ES-I3 (cell line): ENCODE measurements at regions not wholly inside any gene's neighbourhood (a gene's known extent, or its start where the extent isn't known, plus 50 kb on each side); places are given as distances from the start of the nearest gene placed in this dataset.

Experiments used
- H3K36me3 ChIP-seq: 2 replicates; pipeline ENCODE4 v1.6.1; 2013; ENCODE audit warnings: mild to moderate bottlenecking, low read length, control low read depth, moderate library complexity; ENCODE audit not compliant: insufficient read depth
- H3K4me1 ChIP-seq: 2 replicates; pipeline ENCODE4 v1.6.1; 2013; ENCODE audit warnings: mild to moderate bottlenecking, control low read depth, low read length; ENCODE audit not compliant: insufficient read depth
- H3K9ac ChIP-seq: 2 replicates; pipeline ENCODE4 v1.6.1; 2013; ENCODE audit warnings: low read depth, mild to moderate bottlenecking, low read length, moderate library complexity
- H3K9me3 ChIP-seq: 2 replicates; pipeline ENCODE4 v1.6.1; 2013; ENCODE audit warnings: mild to moderate bottlenecking, low read length, moderate library complexity; ENCODE audit not compliant: control insufficient read depth, insufficient read depth

DNA sequence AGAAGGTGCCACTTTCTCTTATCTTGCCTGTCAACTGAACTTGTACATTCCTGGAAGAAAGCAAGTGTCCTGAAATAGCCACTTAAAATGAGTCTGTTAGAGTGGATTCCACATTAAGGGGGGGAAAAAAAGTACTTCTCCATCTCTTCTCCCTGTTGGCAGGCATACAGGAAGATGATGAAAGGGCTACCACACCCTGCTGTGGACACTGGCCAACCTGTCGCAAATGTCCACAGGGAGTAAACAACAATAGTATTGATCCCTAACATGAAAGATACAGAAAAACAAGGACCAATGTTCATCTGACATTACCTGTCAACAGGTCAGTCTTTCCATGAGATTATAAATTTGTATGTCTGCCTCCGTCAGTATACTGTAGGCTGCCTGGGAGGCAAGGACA, 265.1 kb upstream of the MAP3K1 start:
- H3K36me3 ChIP-seq, result no peaks in the 10 kb centered on the region
- no peak overlapping the region for H3K9ac ChIP-seq
- H3K4me1 ChIP-seq, result no peaks in the 10 kb centered on the region
- H3K9me3 ChIP-seq, result no peaks in the 10 kb centered on the region

DNA sequence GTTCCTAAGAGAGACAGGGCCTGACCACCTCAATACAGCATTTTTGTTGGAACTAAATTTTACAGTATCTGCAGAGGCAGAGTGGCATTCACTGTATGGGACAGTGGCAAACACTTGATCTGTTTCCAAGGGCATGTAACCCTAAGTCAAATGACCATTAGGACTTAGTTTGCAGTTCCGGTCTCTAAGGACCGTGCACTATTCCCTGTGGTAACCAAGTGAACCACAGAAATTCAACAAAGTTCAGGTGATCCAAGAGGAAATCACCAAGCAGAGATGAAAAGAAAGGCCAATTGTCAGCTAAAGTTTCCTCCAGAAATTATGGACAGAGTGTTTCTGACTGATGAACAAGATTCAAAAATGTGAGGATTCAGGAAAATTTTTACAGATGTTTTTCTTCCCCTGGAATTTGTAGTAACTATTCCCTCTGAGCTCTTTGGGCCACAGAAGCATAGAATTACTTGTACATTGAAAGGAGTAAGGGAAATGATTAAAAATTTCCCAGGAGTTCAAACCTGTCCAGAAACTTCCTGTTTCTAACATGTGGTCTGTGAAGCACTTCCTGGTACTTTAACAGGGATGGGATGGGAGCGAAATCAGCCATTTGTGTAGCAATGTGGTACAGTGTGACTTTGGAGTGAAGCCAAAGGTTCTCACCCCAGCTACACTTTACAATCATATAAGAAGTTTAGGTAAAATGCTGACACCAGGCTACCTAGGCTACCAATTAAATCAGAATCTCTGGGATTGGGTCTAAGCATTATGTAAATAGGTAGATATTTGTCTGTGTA, 266.1 kb upstream of the MAP3K1 start:
- no peak overlapping the region for H3K9ac ChIP-seq
- H3K4me1 ChIP-seq, result no peaks in the 10 kb centered on the region
- no peaks in the 10 kb centered on the region for H3K36me3 ChIP-seq
- H3K9me3 ChIP-seq, result no peaks in the 10 kb centered on the region

DNA sequence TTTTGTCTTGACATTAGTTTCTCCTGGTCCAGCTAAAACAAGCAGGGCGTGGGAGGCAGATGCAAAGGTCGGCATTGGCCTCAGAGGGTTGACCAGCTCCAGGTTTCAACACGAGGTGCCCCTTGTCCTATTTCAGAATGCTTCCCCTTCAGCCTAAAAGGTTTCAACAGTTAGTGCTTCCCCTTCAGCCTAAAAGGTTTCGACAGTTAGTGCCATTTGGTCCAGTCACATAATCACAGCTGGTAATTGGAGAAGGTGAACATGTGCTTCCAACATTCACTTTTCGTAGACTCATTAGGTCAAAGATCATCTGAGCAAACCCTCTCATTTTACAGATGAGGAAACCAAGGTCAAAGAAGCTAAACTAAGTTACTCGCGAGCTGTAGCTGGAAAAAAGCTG, 270.3 kb upstream of the MAP3K1 start:
- no peaks in the 10 kb centered on the region for H3K36me3 ChIP-seq
- no peaks in the 10 kb centered on the region for H3K4me1 ChIP-seq
- no peaks in the 10 kb centered on the region for H3K9me3 ChIP-seq
- no peak overlapping the region for H3K9ac ChIP-seq

DNA sequence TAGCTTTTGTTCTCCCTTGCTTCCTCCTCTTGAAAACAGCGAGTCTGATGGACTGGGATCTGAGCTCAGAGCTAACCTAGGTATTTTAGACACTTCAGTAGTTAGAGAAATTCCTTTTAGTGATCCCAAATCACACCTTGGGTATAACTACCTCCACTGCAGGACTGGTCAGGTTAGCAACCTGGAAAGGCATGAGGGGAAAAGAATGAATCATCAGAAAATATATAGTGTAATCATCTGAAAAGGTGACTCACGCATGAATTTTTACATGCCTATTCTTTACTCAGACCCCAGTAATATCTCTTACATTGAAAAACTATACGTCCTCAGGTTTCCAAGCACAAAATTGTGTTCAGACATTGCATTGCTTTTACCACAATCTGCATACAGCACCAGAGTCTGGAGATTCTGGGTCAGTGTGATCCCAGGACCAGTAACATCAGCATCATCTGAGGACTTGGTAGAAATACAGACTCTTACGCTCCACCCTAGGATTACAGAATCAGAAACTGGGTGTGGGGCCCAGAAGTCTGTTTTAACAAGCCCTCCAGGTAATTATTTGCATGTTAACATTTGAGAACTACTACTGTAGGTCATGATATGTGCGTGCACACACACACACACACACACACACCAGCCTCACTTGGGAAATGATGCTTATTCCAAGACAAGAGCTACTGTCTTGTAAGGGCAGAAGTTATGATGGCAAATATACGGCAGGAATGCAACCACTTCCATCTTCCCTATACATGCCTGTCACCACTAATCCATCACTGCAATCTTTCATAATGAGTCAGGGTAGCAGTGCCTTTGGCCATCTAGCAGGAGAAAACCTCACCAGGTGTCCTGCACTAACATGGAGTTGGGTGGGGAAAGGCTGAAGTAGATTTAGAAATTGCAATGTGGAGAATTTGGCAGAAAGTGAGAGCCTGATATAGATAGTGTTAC, 271.6 kb upstream of the MAP3K1 start:
- Histone ChIP-seq H3K9ac (no peak overlapping the region), H3K9me3 (no peaks in the 10 kb centered on the region), H3K36me3 (no peaks in the 10 kb centered on the region), H3K4me1 (no peaks in the 10 kb centered on the region)

DNA sequence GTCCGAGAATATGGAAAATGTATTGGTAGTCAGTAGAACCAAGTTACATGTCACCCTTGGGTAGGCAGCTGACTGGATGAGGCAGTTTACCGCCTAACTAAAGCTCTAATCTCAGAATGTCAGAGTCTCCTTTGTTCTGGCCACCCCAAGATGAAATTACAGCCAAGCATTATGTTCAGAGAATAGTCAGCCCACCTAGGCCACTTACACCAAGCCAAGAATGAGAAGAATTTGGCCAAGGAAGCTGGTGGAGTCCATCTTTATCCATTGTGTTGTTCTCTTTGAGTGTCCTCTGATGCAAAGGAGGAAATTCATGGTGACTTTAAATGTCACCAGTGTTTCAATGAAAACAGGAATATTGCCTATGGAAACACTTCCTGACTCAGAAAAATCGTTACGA, 275.1 kb upstream of the MAP3K1 start:
- H3K9me3 ChIP-seq, result no peaks in the 10 kb centered on the region
- H3K4me1 ChIP-seq, result no peaks in the 10 kb centered on the region
- H3K36me3 ChIP-seq, result no peaks in the 10 kb centered on the region
- H3K9ac ChIP-seq, result no peak overlapping the region

DNA sequence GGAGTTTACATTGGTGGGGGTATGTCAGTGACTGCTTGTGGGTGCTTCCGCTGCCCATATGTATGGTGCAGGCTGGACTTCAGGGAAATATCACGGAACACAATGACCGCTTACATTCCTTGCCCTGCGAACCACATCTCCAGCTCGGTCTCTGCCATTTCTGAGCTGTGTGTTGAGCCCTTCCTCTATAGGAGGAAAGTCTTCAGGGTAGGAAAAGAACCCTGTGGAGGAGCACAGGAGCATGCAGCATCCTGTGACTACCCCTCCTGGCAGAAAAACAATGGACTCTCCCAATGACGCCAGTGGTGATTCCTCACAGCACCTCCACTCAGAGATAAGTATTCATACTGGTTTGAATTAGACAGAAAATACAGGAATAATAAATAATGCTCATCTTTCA, 276.8 kb upstream of the MAP3K1 start:
- Histone ChIP-seq H3K9me3 (no peaks in the 10 kb centered on the region), H3K9ac (no peak overlapping the region)

DNA sequence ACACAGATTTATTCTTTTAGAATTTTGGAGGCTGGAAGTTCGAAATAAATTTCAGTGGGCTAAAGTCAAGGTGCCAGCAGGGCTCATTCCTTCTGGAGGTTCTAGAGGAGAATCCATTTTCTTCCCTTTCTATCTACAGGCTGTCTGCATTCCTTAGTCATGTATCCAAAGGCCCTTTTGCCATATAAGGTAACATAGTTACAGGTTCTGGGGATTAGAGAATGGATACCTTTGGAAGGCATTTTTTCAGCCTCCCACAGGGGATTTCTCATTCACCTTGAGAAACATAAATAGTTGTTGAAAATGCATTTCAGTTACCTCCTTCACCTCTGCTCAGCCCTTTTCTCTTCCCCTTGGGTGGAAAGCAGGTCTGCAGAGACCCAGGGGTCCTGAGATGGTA, 280.0 kb upstream of the MAP3K1 start:
- Histone ChIP-seq H3K9ac (no peak overlapping the region), H3K9me3 (no peaks in the 10 kb centered on the region), H3K36me3 (no peaks in the 10 kb centered on the region), H3K4me1 (peaks cover 6% of the 10 kb centered on the region)

More for the DNA sequence above, 276.8 kb upstream of the MAP3K1 start:
- Histone ChIP-seq H3K4me1 (peaks cover 6% of the 10 kb centered on the region), H3K36me3 (no peaks in the 10 kb centered on the region)

DNA sequence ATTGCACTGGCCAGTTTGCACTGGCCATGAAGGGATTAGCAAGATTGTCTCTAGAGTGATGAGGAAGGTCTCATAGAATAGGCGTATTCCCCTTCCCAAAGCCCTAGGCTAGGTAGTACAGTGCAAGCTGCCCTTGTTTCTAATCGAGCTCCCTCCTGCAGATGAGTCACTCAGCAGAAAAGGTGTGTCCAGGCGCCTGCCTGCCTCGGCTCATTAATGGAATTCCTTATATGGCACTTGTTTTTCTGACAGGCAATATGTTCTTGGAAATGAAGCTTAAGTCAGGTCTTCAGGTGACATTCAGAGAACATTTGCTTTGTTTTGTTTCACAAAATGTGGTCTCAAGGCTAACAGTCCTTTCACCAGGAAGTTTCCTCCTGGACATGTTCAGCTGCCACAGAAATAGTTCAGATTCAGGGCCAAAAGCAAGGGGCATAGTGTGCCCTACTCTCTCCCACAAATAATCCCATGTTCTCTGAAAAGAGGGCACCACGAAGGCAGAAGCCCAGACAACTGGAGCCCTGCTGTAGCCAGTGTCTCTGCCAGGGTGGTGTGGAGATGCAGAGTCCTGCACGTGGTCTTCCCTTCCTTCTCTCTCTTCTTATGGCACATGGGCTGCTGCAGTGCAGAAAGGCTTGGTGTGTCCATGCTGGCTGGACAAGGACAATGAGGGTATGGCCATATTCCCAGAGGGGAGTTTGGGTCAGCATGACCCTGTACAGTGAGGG, 281.1 kb upstream of the MAP3K1 start:
- Histone ChIP-seq H3K9ac (no peak overlapping the region), H3K9me3 (no peaks in the 10 kb centered on the region), H3K36me3 (no peaks in the 10 kb centered on the region), H3K4me1 (peaks cover 6% of the 10 kb centered on the region)

DNA sequence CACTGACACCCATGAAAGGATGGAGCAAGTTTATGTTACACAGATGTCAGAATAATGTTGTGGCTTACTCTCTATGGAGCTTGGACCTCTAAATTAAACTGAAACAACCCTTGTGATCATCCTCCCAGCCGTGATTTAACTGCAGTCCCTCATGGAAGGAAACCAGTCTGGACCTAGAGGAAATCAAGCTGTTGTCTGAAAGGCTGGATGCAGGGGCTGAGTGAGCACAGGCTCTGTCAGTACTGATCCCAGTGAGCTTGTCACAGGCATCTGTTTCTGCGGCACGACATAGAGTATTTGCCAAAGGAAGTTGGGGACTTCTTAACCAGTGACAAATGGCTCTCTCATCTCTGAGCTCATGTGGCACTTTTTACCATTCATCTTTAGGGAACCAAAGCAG, 282.9 kb upstream of the MAP3K1 start:
- Histone ChIP-seq H3K9me3 (no peaks in the 10 kb centered on the region), H3K9ac (no peak overlapping the region), H3K4me1 (peaks cover 6% of the 10 kb centered on the region), H3K36me3 (no peaks in the 10 kb centered on the region)

DNA sequence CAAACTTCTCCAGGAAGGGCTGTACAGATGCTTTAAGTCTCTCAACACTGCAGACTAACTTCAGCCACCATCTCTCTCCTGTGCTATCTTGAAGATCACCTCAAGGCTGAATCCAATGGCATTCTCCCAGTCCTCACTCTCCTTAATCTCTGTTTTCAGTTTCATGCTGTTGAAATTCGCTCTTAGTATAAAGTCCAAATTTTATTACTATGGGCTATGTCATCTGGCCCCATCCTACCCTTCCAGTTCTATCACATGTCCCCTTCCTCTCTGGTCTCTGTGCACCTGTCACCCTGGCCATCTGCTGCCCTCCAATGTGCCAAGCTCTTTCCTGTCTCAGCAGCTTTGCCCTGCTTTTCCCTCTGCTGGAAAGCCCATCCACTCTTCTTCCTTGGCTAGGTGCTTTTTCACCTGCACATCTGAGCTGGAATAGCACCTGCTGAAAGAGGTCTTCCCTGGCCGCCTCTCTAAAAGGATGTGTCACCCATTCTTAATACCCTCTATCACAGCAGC, 284.7 kb upstream of the MAP3K1 start:
- no peaks in the 10 kb centered on the region for H3K36me3 ChIP-seq
- peaks cover 6% of the 10 kb centered on the region for H3K4me1 ChIP-seq
- H3K9ac ChIP-seq, result no peak overlapping the region
- H3K9me3 ChIP-seq, result no peaks in the 10 kb centered on the region

DNA sequence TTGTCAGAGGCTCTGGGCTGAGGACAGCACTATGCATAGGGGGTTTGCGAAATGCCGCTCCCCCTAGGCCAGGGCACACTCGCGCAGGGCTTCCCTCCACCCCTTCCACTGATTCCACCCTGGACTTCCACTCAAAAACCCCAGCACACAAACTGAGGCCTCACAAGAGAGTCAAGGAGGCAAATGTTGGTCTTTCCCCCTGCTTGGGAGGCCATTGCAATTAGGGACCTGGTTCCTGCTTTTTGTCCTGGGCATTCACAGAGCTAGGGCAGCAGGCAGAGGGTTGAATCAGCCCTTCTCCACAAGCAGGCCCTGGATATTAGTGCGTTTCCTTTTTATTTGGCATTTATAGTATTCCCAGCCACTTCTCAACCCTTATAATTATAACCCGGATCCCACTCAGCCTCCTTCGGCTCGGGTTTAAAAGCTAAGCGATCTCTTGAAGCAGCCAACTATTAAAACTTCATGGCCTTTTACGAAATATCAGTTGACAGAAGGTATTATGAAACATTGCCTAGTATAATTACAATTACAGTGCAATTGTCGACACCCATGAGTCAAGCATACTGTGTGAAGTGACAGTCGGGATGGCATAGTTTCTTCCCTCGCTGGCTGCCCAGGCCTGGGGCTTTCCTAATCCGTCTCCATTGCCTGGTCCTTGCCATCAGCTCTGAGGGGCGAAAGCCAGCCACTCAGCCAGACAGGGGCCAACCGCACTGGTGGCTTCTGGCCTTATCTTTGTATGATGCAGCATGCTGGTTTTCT, 285.5 kb upstream of the MAP3K1 start:
- H3K9ac ChIP-seq, result no peak overlapping the region
- H3K4me1 ChIP-seq, result peaks cover 6% of the 10 kb centered on the region
- H3K9me3 ChIP-seq, result no peaks in the 10 kb centered on the region
- no peaks in the 10 kb centered on the region for H3K36me3 ChIP-seq

DNA sequence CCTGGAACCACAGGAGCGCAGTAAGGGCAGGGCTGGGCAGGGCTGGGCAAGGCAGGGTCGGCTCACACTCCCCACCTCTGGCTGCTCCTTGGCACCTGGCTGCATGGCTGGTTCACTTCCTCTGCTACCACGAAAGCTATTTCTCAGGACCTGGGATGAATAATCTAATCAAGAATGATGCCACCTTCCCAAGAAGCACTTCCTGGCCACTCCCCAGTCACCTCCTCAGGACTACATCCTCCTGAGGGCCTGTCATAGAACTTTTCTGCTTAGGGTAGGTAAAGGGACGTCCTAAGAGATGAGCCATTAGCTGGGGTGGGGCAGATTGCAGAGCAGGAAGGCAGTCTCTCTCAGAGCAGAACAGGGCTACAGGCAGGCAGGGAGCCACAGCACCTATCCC, 288.2 kb upstream of the MAP3K1 start:
- Histone ChIP-seq H3K36me3 (no peaks in the 10 kb centered on the region), H3K9me3 (no peaks in the 10 kb centered on the region), H3K9ac (no peak overlapping the region), H3K4me1 (no peaks in the 10 kb centered on the region)

DNA sequence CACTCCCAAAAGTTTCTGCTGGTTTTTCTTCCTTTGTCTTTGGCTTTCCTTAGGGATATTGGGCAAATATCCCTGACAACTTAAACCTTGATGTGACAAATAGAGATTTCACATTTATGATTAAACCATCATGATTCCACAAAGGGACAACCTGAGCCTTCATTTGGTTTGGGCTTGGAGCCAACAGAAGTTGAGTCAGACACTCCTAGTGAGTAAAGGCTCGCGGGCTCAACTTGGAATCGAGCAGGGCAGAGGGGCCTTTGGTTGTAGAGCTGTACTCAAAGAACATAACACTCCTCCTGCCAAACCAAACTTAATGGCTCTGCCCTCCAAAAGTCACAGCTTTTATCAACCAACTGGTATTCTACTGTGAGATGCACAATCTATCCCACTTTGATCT, 290.2 kb upstream of the MAP3K1 start:
- H3K9me3 ChIP-seq, result no peaks in the 10 kb centered on the region
- H3K4me1 ChIP-seq, result no peaks in the 10 kb centered on the region
- no peaks in the 10 kb centered on the region for H3K36me3 ChIP-seq
- no peak overlapping the region for H3K9ac ChIP-seq
